ENCODE measurements at regions not wholly inside any gene's neighbourhood (a gene's known extent, or its start where the extent isn't known, plus 50 kb on each side); places are given as distances from the start of the nearest gene placed in this dataset.

- DNase-seq (ENCODE audit: low spot score): no peak
Measured at GRCh38 chr4:180799798-180800197, 1443.4 kb upstream of the TENM3 start.

GRCh38 chr4:180805101-180805500 lies 1438.1 kb upstream of the TENM3 start:
- no peak for DNase-seq (ENCODE audit: low spot score)

DNA sequence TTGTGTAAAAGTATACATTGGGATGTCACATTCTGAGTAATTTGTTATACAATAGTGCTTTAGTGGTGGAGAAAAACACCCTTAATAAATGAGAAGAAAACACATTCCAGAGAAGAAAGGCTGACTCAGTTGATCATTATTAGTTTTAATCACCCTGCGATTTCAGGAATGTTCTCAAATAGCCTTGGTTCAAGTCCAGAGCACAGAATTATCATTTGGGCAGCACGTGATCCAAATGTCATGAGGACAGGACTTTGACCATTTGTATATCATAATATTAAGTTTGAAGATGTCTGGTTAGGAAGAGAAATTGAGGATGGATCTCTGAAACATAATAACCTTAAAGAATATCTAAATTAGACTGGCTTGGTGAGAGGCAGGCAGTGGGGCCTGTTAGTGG lies 1434.3 kb upstream of the TENM3 start:
- DNase-seq (ENCODE audit: low spot score): no peak

- DNase-seq (ENCODE audit: low spot score): no peak
Measured at GRCh38 chr4:180809439-180809838, 1433.8 kb upstream of the TENM3 start.

DNA sequence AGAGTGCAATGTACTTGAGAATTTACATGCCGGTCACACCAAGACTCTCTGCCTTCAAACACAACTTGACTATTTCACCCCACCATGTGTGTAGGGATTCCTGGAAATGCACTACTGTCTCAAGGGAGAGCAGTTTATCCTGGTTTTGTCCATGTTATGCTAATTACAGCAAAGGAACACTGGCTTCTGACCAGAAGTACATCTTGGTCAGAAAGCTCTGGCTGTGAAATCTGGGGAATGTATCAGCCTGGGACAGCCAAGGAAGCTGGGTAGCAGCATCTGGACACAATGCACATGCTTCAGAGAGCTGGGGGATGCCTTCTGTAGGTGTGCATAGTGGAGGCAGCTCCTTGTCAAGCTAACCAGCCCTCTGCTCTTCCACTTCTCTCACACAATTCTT lies 1432.6 kb upstream of the TENM3 start:
- no peak for DNase-seq (ENCODE audit: low spot score)

GRCh38 chr4:180811556-180811955 lies 1431.6 kb upstream of the TENM3 start:
- DNase-seq (ENCODE audit: low spot score): no peak

- no peak for DNase-seq (ENCODE audit: low spot score)
Measured at GRCh38 chr4:180812783-180813182, 1430.4 kb upstream of the TENM3 start.

DNA sequence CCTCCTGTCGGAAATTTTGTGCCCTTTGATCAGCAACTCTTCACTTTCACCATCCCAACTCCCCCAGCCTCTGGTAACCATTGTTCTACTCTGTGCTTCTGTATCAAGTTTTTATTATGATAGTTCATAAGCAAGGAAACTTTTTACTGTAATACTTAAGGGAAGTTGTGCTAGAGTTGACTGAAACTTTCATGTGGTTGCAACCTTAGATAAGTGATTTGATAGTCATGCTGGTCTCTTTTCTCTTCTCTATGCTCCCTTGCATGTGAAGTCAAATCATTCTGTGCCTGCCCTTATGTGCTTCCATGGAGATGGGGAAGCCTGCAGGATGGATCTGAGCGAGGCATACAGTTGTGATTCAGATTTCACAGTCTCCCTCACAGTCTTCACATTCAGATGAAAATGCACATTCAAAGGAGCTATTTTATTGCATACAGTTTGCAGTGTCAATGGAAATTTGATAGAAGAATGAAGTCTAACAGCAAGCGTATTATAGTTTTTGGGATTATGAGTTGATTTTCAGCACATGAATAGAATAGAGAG lies 1428.3 kb upstream of the TENM3 start:
- DNase-seq (ENCODE audit: low spot score): no peak

DNA sequence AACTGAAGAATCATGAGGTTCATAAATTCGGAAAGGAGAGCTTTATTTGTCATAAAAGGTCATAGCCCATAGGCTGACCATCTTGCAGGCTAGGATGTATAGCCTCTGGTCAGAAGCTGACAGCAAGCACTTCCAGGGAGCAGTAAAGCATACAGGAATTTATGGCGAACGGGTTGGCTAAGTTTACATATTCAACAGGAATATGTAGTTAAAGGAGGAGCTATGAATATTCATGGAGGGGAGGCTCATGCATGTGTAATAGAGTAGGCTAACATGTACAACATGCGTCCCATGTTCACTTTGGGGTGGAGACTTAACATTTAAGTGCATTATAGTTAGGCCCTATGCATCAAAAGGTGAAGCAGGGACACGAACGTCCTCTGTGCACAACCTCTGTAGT lies 1425.7 kb upstream of the TENM3 start:
- DNase-seq (ENCODE audit: low spot score): no peak

GRCh38 chr4:180823108-180823507 lies 1420.1 kb upstream of the TENM3 start:
- no peak for DNase-seq (ENCODE audit: low spot score)

- DNase-seq (ENCODE audit: low spot score): peak; percentile 53
Measured at GRCh38 chr4:180827232-180828009, 1415.8 kb upstream of the TENM3 start.

- DNase-seq (ENCODE audit: low spot score): peak; percentile 76
Measured at GRCh38 chr4:180828455-180829018, 1414.7 kb upstream of the TENM3 start.

- DNase-seq (ENCODE audit: low spot score): peak; percentile 78
Measured at GRCh38 chr4:180832073-180832472, 1411.1 kb upstream of the TENM3 start.

- no peak for DNase-seq (ENCODE audit: low spot score)
Measured at GRCh38 chr4:180840142-180840541, 1403.1 kb upstream of the TENM3 start.

DNA sequence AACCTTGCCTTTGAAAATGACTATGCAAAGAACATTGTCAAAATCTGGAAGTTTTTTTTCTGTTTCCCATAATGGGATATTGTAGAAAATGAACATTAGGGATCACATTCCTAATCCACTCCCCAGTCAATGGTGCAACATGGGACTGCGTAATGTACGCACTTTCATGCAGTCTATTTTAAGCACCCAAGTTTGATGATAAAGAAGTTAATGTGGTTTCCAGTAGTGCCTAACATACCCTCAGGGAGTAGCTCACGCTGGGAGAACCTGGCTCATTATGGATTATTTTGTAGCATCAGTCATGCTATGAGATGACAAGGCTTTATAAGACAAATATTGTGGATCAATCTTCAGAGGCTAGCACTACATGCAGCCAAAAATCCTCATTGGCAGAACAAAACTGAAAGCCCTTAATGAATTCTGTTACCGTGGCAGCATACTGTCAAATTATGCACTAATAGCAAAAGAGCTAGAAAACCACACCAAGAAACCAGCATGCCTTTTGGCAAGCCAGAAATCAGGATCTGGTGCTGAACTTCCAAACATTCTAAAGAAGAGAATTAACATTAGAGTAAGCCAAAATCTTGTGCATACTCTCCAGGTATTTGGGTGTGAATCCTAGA lies 1392.8 kb upstream of the TENM3 start:
- DNase-seq (ENCODE audit: low spot score): no peak

- no peak for DNase-seq (ENCODE audit: low spot score)
Measured at GRCh38 chr4:180852738-180853137, 1390.5 kb upstream of the TENM3 start.

DNA sequence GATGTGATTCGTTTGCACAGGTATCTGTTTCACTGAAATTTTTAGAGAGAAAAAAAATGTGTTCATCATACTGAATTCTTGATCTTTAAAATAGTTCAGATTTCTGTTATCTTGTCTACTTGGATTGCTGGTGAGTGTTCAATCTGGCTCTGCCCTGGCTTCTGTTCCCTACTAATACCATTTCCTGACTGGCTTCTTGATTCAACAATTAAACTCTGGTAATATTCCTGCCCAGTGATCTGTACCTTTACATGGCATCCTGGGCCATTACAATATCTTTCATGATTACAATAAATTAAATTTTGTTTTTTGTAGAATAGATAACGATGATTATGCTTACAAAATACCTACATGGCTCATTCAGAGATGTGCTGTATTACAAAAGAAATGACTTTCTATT lies 1388.0 kb upstream of the TENM3 start:
- no peak for DNase-seq (ENCODE audit: low spot score)

- DNase-seq (ENCODE audit: low spot score): no peak
Measured at GRCh38 chr4:180860089-180860720, 1383.0 kb upstream of the TENM3 start.

DNA sequence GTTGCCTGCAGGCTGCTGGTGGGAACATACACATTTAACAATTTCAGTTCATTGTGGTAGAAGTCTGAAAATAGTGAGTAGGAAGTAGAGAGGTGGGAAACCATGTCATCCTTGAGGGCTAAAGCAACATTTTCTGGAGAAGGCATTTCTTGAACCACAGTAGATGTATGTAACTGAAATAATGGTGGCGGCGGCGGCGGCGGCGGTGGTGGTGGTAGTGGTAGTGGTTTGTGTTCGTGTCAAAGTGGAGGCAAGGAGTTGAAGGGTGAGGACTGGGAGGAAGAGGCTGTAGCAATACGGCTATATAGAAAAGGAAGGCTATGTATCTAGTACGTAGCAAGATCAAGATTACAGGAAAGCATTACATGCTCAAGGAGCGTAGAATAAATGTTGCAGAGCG lies 1381.6 kb upstream of the TENM3 start:
- no peak for DNase-seq (ENCODE audit: low spot score)

- no peak for DNase-seq (ENCODE audit: low spot score)
Measured at GRCh38 chr4:180866933-180867643, 1376.1 kb upstream of the TENM3 start.

DNA sequence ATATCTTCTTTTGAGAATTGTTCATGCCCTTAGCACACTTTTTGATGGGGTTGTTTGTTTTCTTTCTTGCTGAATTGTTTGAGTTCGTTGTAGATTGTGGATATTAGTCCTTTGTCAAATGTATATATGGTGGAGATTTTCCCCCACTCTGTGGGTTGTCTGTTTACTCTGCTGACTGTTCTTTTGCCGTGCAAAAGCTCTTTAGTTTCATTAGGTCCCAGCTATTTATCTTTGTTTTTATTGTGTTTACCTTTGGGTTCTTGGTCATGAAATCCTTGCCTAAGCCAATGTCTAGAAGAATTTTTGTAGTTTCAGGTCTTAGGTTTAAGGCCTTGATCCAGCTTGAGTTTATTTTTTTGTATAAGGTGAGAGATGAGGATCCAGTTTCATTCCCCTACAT lies 1372.6 kb upstream of the TENM3 start:
- DNase-seq (ENCODE audit: low spot score): peak; percentile 39

DNA sequence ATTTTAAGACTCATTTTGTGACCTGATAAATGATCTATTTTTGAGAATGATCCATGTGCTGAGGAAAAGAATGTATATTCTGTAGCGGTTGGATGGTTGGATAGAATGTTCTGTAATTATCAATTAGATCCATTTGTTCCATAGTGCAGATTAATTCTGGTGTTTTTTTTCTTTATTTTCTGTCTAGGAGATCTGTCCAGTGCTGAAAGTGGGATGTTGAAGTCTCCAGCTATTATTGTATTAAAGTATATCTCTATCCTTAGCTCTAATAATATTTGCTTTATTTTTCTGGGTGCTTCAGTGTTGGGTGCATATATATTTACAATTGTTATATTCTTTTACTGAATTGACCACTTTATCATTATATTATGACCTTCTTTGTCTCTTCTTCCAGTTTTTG lies 1344.9 kb upstream of the TENM3 start:
- DNase-seq (ENCODE audit: low spot score): no peak
